Cardiac septum (tissue), 1 donor: ENCODE measurements at regions not wholly inside any gene's neighbourhood (a gene's known extent, or its start where the extent isn't known, plus 50 kb on each side); places are given as distances from the start of the nearest gene placed in this dataset.

Source experiments
- DNase-seq: peaks from one replicate; pipeline ENCODE4 v3.0.0-alpha.2; 2020; ENCODE audit warnings: low spot score
- intact Hi-C: fragments of 100-400 bp; cut with DNase I; formaldehyde crosslinking; loops from one replicate; pipeline ENCODE4 v1.14.0; 2022
- donor health status: DM: no; HTN: no; CAD: no.

DNA sequence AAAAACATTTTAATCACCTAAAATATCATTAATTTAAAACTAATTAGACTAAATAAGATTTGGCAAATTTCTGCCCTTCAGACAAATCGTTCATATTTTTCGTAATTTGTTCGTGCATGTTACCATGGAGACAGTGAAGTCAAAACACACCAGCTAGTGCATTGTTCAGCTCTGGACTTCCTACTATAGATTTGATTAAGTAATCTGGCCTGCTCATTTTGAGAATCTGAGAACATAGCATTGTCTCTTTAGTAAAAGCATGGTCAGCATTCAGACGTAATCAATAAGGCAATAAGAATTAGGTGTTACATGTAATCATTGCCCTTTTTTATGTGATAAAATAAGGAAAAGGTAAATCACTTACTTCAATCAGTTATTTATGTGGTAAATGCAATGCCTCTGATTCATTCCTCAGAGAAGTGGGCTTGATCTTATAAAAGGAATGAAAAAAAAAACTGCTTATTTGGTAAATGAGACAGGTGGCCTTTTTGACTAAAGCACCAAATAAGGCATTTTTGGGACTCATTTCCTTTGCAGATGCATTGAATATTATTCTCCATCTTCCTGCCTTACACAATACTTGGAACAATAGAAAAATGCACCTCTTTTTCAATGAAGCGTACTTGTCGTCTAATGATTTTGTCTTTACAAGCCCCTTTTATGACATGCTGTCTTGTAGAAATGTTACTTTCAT lies 84.5 kb upstream of the FNDC3B start:
- DNase-seq = no peak
- intact Hi-C loops = no loop called here

DNA sequence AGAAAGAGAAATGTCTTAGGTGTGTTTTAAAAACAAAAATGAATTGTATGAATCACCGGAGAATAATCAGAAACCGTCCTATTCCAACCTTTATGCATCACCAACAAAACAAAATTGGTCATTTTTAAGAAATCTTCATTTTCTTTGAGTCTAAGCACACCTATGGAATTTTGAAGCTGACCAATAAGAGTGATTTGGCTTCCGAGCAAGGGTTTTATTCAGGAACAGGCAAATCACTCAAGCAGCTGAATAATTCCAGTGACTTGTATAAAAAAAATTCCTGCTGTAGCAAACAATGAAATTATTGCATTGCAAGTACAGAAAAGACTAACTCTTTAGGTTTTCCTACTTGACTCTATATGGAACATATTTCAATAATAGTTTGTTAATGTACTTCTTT lies 83.8 kb upstream of the FNDC3B start:
- intact Hi-C loops = no loop called here
- DNase-seq = no peak

DNA sequence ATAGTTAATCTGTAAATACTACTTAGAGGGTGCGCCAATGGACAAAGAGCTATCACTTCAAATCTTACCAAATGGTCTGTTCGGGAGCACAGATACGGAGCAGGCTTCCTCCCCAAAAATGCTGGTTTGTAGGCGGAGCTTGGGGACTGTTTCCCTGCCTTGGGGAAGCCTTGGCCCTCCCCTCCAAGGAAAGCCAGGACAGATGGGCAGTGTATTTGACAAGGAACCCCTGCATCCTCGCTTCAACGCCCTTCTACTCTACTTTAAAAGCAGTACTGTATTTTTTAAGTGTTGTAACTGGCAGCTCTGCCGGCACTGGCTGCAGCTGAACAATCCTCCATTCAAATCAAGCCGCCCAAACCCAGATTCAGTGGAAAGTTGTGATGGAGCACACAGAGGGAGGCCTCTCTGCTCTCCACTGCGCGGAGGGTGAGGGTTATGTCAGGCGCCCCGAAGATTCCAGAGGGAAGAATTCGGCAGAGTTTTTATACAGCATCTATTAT lies 83.1 kb upstream of the FNDC3B start:
- intact Hi-C loops = no loop called here
- DNase-seq = no peak

DNA sequence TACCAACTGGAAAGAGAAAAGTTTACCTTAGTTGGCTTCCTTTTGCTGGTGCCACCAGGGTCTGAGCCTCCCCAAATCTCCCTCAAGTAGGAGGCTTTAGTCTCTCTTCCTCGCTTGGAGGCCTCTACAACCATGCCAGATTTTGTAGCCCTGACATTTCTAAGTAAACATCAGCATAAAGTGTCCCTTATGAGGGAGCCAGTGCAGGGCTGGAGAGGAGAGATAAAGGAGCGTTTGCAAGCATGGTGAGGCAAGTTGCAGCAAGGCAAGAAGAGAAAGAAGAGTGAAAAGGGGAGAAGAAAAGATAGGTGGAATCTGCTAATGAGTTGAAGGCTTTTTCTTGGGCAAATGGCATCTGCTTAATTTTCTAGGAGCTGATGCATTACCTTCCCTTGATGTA lies 82.7 kb upstream of the FNDC3B start:
- no peak for DNase-seq
- intact Hi-C loops = no loop called here

DNA sequence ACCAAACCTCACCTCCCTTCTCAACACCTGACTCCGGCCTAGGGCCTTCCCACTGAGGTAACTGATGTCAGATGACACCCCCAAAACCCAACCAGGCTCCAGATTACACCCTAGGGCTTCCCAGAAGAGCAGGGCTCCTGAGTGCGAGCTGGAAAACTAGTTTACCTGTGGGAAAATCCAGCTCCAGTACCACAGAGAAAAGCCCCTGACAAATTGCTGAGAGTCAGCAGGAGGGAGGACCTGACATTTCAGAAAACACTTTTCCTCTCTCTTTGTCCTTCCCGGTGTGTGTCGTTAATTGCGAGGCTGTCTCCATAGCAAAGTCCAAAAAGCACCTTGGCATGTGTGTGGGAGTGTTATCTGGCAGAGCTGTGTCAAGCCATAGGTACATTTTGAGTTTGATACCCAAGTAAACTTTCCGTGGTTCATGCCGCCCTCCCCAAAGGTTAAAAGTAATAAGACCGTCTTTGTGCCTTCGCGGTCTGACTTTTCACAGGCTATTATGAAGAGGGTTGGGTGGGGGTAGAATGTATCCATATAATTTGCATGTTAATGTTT lies 79.8 kb upstream of the FNDC3B start:
- no peak for DNase-seq
- intact Hi-C loops = no loop called here

DNA sequence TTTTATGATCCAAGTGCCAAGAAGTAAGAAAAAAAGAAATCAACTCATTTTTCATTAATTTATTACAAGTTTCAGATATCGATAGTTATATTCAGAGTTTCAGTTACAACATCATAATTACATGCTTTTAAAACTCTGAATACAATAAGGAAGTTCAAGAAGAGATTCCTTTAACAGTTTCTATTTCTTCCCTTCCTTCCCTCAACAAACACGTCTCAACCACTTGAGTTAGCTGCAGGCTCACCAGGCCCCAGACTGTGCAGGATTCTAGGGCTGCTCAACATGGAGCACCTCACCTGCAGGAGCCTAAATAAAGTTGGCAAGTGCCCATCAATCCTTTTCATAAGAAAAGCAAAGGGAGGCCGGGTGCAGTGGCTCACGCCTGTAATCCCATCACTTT lies 79.2 kb upstream of the FNDC3B start:
- intact Hi-C loops = no loop called here
- DNase-seq = no peak

DNA sequence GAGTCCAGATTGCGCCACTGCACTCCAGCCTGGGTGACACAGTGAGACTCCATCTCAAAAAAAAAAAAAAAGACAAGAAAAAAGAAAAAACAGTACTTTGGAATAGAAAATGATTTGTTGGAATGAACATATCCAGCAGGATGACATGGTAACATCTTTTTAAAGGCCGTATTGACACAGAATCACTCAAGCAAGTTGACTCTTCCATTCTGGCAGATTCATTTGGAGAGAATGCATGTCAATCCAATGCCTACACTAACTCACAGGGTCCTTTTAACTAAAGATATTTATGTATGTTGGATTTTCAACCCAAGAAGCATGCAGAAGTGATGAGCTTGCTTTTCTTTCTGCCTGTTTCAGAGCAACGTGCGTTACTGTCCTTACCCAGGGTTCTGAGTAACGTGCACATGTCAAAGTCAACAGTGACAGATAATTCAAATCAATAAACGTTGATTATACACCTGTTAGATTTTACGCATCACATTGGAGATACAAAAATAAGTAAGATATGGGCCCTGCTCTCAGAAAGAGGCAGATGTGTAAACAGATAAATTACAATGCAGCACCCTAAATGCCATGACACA lies 77.1 kb upstream of the FNDC3B start:
- DNase-seq = no peak
- intact Hi-C loops = no loop called here

DNA sequence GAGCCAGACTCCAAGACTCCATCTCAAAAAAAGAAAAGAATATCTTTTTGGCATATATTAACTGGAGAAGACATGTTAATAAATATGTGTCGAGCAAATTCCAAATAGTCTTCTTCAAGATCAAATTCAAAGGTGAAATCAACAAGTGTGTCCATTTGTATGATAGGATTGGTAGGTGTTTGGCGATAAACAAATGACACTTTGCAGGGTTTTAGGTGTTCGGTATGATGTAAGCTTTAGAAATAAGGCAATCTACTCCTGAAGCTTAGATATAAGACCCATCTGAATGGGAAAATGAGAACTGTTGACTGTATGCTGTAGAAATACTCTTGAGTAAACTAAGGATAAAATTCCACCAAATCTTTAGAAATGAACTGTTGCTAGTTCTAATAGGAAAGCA lies 75.8 kb upstream of the FNDC3B start:
- intact Hi-C loops = no loop called here

DNA sequence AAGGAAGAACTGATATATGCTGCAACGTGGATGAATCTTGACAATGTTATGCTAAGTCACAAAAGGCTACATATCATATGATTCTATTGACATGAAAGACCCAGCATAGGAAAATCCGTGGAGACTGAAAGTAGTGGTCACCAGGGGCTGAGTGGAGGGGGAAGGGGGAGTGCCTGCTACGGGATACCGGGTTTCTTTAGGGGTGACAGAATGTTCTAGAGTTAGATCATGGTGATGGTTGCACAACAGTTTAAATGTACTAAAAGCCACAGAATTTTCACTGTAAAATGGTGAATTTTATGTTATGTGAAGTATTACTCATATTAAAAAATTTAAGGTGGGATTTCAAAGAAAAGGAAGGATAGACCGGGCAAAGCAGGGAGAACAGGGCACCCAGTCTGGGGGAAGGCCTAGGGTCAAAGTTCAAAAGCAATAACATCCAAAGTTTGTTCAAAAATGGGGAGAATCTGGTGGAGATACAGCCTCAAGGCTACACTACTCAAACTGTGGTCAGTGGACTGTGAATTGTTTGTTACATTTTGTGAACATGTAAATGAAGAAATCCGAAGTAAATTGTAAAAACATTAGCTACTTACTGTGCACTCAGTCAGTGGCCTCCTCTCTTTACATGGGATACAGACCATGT lies 74.2 kb upstream of the FNDC3B start:
- no peak for DNase-seq
- intact Hi-C loops = no loop called here

More for the DNA sequence above, 75.8 kb upstream of the FNDC3B start:
- no peak for DNase-seq

DNA sequence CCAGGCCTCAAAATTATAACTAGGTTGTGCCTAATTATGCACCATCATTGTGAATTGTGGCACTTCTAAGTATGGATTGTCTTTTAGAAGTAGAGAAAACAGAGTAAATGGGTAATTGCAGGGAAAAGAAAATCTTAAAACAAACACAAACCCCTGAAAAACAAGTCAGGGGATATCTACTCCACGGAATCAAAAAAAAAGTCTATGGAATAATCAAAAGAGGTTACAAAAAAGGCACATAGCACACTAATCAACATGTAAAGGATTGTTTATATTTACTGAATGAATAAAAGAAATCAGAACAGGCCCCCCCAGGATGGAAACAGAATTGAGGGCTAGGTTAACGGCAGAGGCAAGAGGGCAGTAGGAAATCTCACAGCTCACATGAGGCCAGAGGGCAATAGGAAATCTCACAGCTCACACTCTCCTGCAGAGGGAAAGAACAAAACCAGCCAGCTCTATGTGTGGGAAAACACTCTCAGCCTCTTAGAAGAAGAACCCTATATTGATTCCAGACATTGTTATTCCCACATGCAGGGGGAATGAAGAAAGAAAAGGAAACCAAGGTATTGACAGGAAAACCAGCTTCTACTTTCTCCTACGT lies 72.7 kb upstream of the FNDC3B start:
- intact Hi-C loops = loop anchor here (2.0 kb wide), 1 partner anchor 128 kb away; no protein-coding TSS in a partner anchor

DNA sequence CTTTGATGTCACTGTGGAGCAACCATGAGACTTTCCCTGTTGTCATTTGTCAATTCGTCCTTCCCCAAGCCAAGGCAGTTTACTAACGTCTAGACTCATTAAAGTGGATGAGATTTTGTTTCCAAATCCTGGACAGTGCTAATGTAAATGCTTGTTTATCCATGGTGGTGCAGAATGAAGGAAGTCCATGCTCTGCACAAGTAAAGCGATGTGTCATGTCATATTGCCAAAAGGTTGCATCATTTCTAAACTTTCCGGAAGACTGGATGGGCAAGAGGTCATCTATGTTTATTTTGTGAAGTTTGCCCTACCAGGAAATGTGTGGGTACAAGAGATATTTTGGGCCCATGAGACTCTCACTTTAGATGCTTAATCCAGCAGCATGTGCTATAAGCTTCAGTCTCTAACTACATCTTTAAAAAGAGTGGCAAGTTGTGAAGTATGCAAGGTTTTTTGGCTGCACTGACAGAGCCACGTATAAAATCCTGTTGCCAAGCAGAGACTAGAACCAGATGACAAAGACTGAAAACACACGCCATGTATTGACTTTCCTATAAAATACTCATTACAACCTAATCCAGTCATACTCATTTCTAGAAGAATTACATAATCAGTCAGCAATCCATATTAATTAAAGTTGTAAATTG lies 72.1 kb upstream of the FNDC3B start:
- intact Hi-C loops = loop anchor here (2.0 kb wide), 1 partner anchor 128 kb away; no protein-coding TSS in a partner anchor
- DNase-seq = no peak

More for the DNA sequence above, 72.7 kb upstream of the FNDC3B start:
- DNase-seq = no peak

DNA sequence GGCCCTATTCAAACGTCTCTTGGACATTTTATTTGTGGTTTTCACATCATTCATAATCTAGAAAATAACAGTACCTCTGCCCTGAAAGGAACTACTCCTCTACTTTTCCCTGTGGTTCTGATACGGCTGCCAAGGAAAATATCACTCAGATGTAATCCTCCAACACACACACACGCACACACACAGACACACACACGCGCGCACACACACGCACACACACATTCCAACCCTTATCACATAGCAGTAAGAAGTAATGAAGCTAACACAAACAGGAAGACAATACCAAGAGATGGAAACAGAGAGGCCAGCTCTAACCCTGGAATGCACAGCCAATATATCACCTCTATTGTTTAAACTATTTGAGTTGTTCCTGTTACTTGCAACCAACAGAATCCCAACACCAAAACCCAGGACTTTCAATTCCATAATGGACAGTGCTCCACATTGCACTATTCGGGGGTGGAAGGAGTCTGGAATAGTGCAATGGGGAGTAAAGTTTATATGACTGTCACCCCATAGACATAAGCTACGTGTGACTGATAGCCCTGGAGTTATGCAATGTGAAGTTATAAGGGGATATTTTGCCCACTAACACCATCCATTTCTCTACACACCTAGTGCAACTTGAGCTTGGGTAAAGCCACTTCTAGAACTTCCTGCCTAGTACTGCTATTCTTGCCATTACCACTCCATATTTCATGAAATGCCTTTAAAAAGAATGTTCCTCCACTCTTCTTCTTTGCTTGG lies 71.3 kb upstream of the FNDC3B start:
- intact Hi-C loops = loop anchor here (2.0 kb wide), 1 partner anchor 129 kb away; no protein-coding TSS in a partner anchor
- no peak for DNase-seq

DNA sequence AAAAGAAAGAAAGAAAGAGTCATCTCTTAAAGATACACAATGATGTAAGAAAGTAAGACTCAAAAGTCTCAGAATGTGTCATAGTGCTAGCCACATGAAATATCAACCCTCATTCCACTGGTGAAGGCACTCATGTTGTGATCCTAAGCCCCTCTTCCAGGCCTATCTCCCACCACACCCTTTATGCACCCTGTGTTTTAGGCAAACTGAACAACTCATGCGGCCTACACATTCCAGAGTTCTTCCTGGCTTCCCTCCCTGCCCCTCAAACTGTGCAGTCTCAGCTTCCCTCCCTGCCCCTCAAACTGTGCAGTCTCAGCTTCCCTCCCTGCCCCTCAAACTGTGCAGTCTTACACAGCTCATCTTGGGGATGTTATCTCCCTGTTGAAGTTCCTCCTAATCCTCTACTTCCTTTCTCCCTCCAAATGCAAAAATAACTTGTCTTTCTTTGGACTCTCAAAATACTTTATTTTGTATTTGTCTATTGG lies 69.0 kb upstream of the FNDC3B start:
- no peak for DNase-seq
- intact Hi-C loops = no loop called here

DNA sequence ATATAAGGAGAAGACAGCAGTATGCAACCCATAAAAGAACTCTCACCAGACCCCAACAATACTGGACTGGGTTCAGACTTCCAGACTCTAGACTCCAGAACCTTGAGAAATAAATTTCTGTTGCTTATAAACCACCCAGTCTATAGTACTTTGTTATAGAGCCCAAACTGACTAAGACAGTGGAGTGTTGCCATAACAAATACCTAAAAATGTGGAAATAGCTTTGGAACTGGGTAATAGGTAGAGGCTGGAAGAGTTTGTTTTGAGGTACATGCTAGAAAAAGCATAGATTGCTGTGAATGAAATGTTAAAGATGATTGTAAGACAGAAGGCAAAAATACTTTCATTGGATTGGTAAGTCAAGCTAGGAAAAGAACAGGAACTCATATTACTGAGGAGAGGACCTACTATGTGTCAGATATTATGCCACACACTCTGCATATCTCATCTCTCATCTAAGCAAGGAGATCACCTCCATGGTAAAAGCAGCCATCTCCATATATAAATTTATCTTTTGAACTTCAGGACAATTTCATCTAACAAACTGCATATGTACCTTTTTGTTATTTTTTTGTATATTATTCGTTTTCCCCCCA lies 67.4 kb upstream of the FNDC3B start:
- intact Hi-C loops = no loop called here
- DNase-seq = no peak

DNA sequence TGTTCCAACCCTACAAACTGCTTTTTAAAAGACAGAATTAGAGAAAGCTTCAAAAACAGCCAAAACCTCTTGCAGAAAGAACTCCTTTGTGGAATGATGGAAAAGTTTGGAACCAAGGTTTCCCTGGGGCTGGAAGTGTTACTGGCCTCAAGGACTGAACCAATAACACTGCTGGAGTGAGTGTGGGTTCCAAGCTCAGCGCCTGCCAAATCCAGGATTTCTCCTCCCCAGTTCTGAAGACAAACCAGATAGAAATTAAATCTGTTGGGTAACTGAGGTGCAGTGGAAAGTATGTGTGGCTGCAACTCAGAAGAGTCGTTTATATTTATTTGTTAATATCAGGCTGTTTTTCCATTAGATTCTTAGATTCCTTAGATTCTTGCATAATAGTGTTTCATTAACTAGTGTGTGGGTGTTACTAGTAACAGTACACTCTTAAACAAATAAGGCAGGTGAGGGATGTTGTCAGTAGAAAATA lies 66.5 kb upstream of the FNDC3B start:
- intact Hi-C loops = no loop called here
- no peak for DNase-seq

DNA sequence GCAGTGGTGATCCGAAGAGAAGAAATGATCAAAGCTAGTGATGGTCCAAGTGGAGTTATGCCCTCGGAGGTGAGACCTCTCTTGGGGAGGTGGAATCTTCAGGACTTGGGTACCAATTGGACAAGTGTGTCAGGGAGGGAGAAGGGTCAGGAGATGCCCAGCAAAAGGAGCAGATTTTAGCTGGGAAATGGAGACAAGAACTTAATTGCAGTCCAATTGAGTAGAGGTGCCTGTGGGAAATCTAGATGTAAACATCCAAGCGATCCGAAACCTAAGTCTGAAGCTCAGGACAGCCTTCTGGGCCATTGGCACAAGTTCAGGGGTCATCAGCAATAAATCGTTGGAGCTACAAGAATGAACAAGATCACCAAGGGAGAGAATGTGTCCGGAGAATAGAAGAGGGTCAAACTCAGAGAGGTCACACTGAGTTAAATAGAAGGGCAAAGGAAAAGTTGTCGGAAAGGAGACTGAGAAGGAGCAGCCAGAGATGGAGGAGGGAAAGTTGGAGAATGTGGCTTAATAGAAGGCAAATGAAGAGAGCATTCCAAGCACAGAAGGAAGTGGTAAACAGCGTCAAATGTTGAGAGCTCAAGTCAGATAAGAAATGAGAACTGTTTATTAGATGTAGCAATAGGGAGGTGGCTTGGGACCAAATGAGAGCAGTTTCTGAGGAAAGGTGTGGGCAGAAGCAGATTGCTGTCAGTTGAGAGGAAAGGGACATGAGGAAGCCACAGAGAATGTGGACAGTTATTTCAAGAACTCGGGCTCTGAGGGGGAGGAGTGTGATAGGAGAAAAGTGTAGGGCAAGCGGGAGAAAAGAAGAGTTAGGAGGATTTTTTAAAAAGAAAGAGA lies 64.2 kb upstream of the FNDC3B start:
- no peak for DNase-seq
- intact Hi-C loops = no loop called here

DNA sequence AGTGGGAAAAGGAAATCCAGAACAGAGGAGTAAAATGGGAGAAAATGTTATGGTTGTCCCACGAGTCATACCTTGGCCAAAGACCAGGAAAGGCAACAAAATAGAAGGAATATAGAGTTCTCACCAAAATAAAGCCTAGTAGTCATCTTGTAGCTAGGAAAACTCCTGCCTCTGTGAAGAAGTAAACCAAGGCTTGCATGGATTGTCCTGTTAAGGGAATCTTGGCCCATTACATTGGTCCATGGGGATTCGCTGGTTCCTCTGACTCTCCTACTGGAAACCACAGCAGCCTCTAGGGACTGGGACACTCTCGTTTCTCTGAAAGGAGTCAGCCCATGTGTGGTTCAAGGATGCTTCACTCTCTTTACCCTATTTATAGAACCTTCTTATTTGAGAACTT lies 62.9 kb upstream of the FNDC3B start:
- DNase-seq = no peak
- intact Hi-C loops = no loop called here
